ENCODE measurements at regions not wholly inside any gene's neighbourhood (a gene's known extent, or its start where the extent isn't known, plus 50 kb on each side); places are given as distances from the start of the nearest gene placed in this dataset.

GRCh38 chr20:11375335-11375734 lies 542.4 kb upstream of the BTBD3 start:
- peaks cover 30% of the 10 kb centered on the region for H3K4me1 Mint-ChIP-seq
- DNase-seq (ENCODE audit: low read depth, low spot score), result no peak
- H3K4me3 Mint-ChIP-seq, result no peak overlapping the region
- H3K27ac Mint-ChIP-seq (ENCODE audit: unreplicated experiment), result no peak overlapping the region
- H3K9me3 Mint-ChIP-seq, result no peaks in the 10 kb centered on the region
- H3K27me3 Mint-ChIP-seq (ENCODE audit: low read depth), result no peaks in the 10 kb centered on the region
- H3K36me3 Mint-ChIP-seq (ENCODE audit: low read depth), result no peaks in the 10 kb centered on the region
- TF ChIP-seq CTCF (conservative IDR thresholded peaks at IDR 0.05), result no peak

- no peak overlapping the region for H3K27ac Mint-ChIP-seq (ENCODE audit: unreplicated experiment)
Observed at GRCh38 chr20:11375966-11376365, 541.7 kb upstream of the BTBD3 start.

GRCh38 chr20:11376420-11376819 lies 541.3 kb upstream of the BTBD3 start:
- H3K9me3 Mint-ChIP-seq, result peaks cover 6% of the 10 kb centered on the region
- H3K36me3 Mint-ChIP-seq (ENCODE audit: low read depth), result peaks cover 4% of the 10 kb centered on the region
- DNase-seq (ENCODE audit: low read depth, low spot score), result no peak
- no peak for TF ChIP-seq CTCF (conservative IDR thresholded peaks at IDR 0.05)
- no peak overlapping the region for H3K4me3 Mint-ChIP-seq
- no peak overlapping the region for H3K27ac Mint-ChIP-seq (ENCODE audit: unreplicated experiment)
- no peaks in the 10 kb centered on the region for H3K27me3 Mint-ChIP-seq (ENCODE audit: low read depth)
- H3K4me1 Mint-ChIP-seq, result peaks cover 32% of the 10 kb centered on the region

More at GRCh38 chr20:11375966-11376365, 541.7 kb upstream of the BTBD3 start:
- Mint-ChIP-seq H3K36me3 (ENCODE audit: low read depth) (peaks cover 4% of the 10 kb centered on the region), H3K27me3 (ENCODE audit: low read depth) (no peaks in the 10 kb centered on the region), H3K9me3 (peaks cover 4% of the 10 kb centered on the region), H3K4me1 (peaks cover 32% of the 10 kb centered on the region), H3K4me3 (no peak overlapping the region)
- TF ChIP-seq CTCF (conservative IDR thresholded peaks at IDR 0.05), result no peak
- no peak for DNase-seq (ENCODE audit: low read depth, low spot score)

- no peak for TF ChIP-seq CTCF (conservative IDR thresholded peaks at IDR 0.05)
- H3K4me3 Mint-ChIP-seq, result no peak overlapping the region
- peaks cover 9% of the 10 kb centered on the region for H3K36me3 Mint-ChIP-seq (ENCODE audit: low read depth)
- DNase-seq (ENCODE audit: low read depth, low spot score), result no peak
- no peaks in the 10 kb centered on the region for H3K27me3 Mint-ChIP-seq (ENCODE audit: low read depth)
- peaks cover 32% of the 10 kb centered on the region for H3K4me1 Mint-ChIP-seq
- H3K27ac Mint-ChIP-seq (ENCODE audit: unreplicated experiment), result no peak overlapping the region
- H3K9me3 Mint-ChIP-seq, result peaks cover 12% of the 10 kb centered on the region
Observed at GRCh38 chr20:11376998-11377397, 540.7 kb upstream of the BTBD3 start.

- DNase-seq (ENCODE audit: low read depth, low spot score), result no peak
- H3K27me3 Mint-ChIP-seq (ENCODE audit: low read depth), result no peaks in the 10 kb centered on the region
- H3K4me1 Mint-ChIP-seq, result peaks cover 25% of the 10 kb centered on the region
- peaks cover 19% of the 10 kb centered on the region for H3K9me3 Mint-ChIP-seq
- H3K4me3 Mint-ChIP-seq, result no peak overlapping the region
- no peak overlapping the region for H3K27ac Mint-ChIP-seq (ENCODE audit: unreplicated experiment)
- no peak for TF ChIP-seq CTCF (conservative IDR thresholded peaks at IDR 0.05)
- peaks cover 17% of the 10 kb centered on the region for H3K36me3 Mint-ChIP-seq (ENCODE audit: low read depth)
Observed at GRCh38 chr20:11377761-11378160, 539.9 kb upstream of the BTBD3 start.

- no peak for TF ChIP-seq CTCF (conservative IDR thresholded peaks at IDR 0.05)
- Mint-ChIP-seq H3K36me3 (ENCODE audit: low read depth) (peaks cover 22% of the 10 kb centered on the region), H3K4me1 (peaks cover 20% of the 10 kb centered on the region), H3K27me3 (ENCODE audit: low read depth) (no peaks in the 10 kb centered on the region), H3K4me3 (no peak overlapping the region), H3K9me3 (peaks cover 21% of the 10 kb centered on the region), H3K27ac (ENCODE audit: unreplicated experiment) (no peak overlapping the region)
- no peak for DNase-seq (ENCODE audit: low read depth, low spot score)
Observed at GRCh38 chr20:11378252-11378651, 539.4 kb upstream of the BTBD3 start.

Data from neural crest cell (in vitro differentiated cells).